GM23248 (cell line): ENCODE measurements at regions not wholly inside any gene's neighbourhood (a gene's known extent, or its start where the extent isn't known, plus 50 kb on each side); places are given as distances from the start of the nearest gene placed in this dataset.

ENCODE experiments used
- EZH2 ChIP-seq: fragments of 200-600 bp; sonication (generic); IDR thresholded peaks from 2 replicates; pipeline ENCODE4 v1.6.1; 2018; ENCODE audit warnings: antibody characterized with exemption, mild to moderate bottlenecking; ENCODE audit not compliant: insufficient read depth, poor library complexity, severe bottlenecking
- EZH2phosphoT487 ChIP-seq: fragments of 200-600 bp; sonication (generic); IDR thresholded peaks from 2 replicates; pipeline ENCODE4 v1.6.1; 2018; ENCODE audit warnings: antibody characterized with exemption, moderate library complexity, mild to moderate bottlenecking, low read depth; ENCODE audit not compliant: insufficient read depth

DNA sequence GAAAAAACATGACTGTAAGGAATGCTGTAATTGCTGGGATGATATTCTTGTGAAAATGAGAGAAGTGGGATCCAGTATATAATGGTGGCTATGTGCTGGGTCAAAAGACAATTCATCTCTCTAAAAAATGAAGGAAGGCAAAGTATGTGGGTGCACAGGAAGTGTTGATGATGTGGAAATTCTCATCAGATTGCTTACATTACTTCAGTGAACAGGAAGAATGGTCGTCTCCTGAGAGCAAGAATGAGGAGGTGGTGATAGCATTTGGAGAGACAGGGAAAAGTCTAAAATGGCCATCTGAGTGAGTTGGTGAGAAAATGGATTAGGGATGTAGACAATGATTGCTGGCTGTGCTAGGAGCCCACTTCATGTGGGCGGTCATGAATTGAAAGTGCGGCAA lies 253.5 kb upstream of the NREP start:
- no peak for TF ChIP-seq EZH2
- no peak for TF ChIP-seq EZH2phosphoT487
